GM12878 (cell line): ENCODE measurements at regions not wholly inside any gene's neighbourhood (a gene's known extent, or its start where the extent isn't known, plus 50 kb on each side); places are given as distances from the start of the nearest gene placed in this dataset.

Experiments
- ATAC-seq: fragments of 200-7000 bp; cut with Tn5 transposase; 3 replicates; pipeline ENCODE4 v1.9.1; 2020; ENCODE audit warnings: mild to moderate bottlenecking, moderate library complexity
- BruUV-seq: library from RNA; stranded (reverse); fragments of 400-500 nt; replicated peaks from 2 replicates; lab custom pipeline; 2021; lab: Mats Ljungman, UMichigan
- CTCF ChIA-PET: fragments of 300-600 bp; sonication (Branson Sonifier 250); formaldehyde crosslinking; extraction: SDS; loops from one replicate; lab custom pipeline; 2021; ENCODE audit warnings: inconsistent platforms; lab: Yijun Ruan, JAX
- POLR2A ChIA-PET: fragments of 350-600 bp; formaldehyde crosslinking; extraction: SDS; loops from one replicate; lab custom pipeline; 2021; ENCODE audit warnings: inconsistent platforms; lab: Charles Lee
- RAD21 ChIA-PET: fragments of 300-600 bp; sonication (Branson Sonifier 250); formaldehyde crosslinking; loops from one replicate; lab custom pipeline; 2023; ENCODE audit warnings: antibody characterized with exemption; ENCODE audit not compliant: unreplicated experiment; lab: Charles Lee
- SMC1A ChIA-PET: fragments of 300-600 bp; sonication (Branson Sonifier 250); formaldehyde crosslinking; loops from one replicate; lab custom pipeline; 2023; ENCODE audit not compliant: unreplicated experiment, uncharacterized antibody; lab: Charles Lee
- DNase-seq: peaks from one replicate; pipeline ENCODE4 v3.0.0-alpha.2; 2011; ENCODE audit warnings: low read depth, low spot score
- FAIRE-seq: peaks from 3 replicates; lab custom pipeline; 2011; peaks lifted over from hg19 to GRCh38; lab: Jason Lieb, UNC
- H2AFZ ChIP-seq: 2 replicates; pipeline ENCODE4 v1.6.0; 2011; ENCODE audit warnings: low read depth, low read length, control low read depth; ENCODE audit not compliant: control insufficient read depth
- H3K27ac ChIP-seq: 2 replicates; pipeline ENCODE4 v1.5.1; 2011; ENCODE audit warnings: control low read depth; ENCODE audit not compliant: control insufficient read depth, insufficient read depth
- H3K27me3 ChIP-seq, 2 experiments: replicated peaks in 1 of 2; 2 replicates each; pipeline versions ENCODE4 v1.6.0 to v1.6.1; 2011; ENCODE audit warnings: low read length in 1 of 2; ENCODE audit not compliant: control insufficient read depth in 2 of 2, insufficient read depth in 2 of 2
- H3K36me3 ChIP-seq, 2 experiments: 2 replicates each; pipeline ENCODE4 v1.5.1; 2011; ENCODE audit warnings: low read length in 1 of 2; ENCODE audit not compliant: control insufficient read depth in 2 of 2, insufficient read depth in 2 of 2
- H3K4me1 ChIP-seq: 2 replicates; pipeline ENCODE4 v1.6.1; 2011; ENCODE audit warnings: mild to moderate bottlenecking, low read length, moderate library complexity, mixed read lengths; ENCODE audit not compliant: control insufficient read depth, insufficient read depth
- H3K4me2 ChIP-seq: 2 replicates; pipeline ENCODE4 v1.6.0; 2011; ENCODE audit warnings: control low read depth; ENCODE audit not compliant: control insufficient read depth, insufficient read depth
- H3K4me3 ChIP-seq: fragments of 200-600 bp; sonication (generic); 2 replicates; pipeline ENCODE4 v1.5.1; 2016
- H3K79me2 ChIP-seq: 2 replicates; pipeline ENCODE4 v1.6.0; 2011; ENCODE audit warnings: low read length; ENCODE audit not compliant: control insufficient read depth, insufficient read depth
- H3K9ac ChIP-seq: 2 replicates; pipeline ENCODE4 v1.8.0; 2011; ENCODE audit warnings: low read length, control low read depth, mixed read lengths; ENCODE audit not compliant: control insufficient read depth, insufficient read depth
- H3K9me3 ChIP-seq: replicated peaks from 3 replicates; pipeline ENCODE4 v1.5.1; 2011; ENCODE audit warnings: mild to moderate bottlenecking, low read length; ENCODE audit not compliant: control insufficient read depth, insufficient read depth
- H4K20me1 ChIP-seq: 2 replicates; pipeline ENCODE4 v1.6.0; 2011; ENCODE audit not compliant: control insufficient read depth, insufficient read depth
- GATAD2B ChIP-seq: fragments of 450-650 bp; conservative IDR thresholded peaks from 2 replicates; pipeline ENCODE4 v1.6.1; 2017; ENCODE audit warnings: low read depth, mild to moderate bottlenecking, moderate library complexity
- HDAC6 ChIP-seq: fragments of 200-600 bp; sonication (generic); IDR thresholded peaks from one replicate; pipeline ENCODE4 v1.8.0; 2017; ENCODE audit warnings: antibody characterized with exemption; ENCODE audit not compliant: unreplicated experiment
- MTA3 ChIP-seq: IDR thresholded peaks from 2 replicates; pipeline ENCODE4 v1.6.1; 2012; ENCODE audit warnings: low read length, inconsistent platforms, borderline replicate concordance
- NR2C1 ChIP-seq: fragments of 450-650 bp; IDR thresholded peaks from 2 replicates; pipeline ENCODE4 v1.6.1; 2017; ENCODE audit warnings: antibody characterized with exemption, mild to moderate bottlenecking, moderate library complexity
- NR2C2 ChIP-seq: IDR thresholded peaks from 2 replicates; pipeline ENCODE4 v1.6.1; 2011; ENCODE audit warnings: borderline replicate concordance, low read depth; ENCODE audit not compliant: control insufficient read depth, insufficient read length
- RCOR1 ChIP-seq: conservative IDR thresholded peaks from 2 replicates; pipeline ENCODE4 v1.6.1; 2012; ENCODE audit warnings: low read depth, low read length, improper control_type of control experiment
- SREBF2 ChIP-seq: IDR thresholded peaks from 2 replicates; pipeline ENCODE4 v1.6.1; 2012; ENCODE audit warnings: mild to moderate bottlenecking, low read length
- STAT1 ChIP-seq: fragments of 450-650 bp; conservative IDR thresholded peaks from 2 replicates; pipeline ENCODE4 v1.6.1; 2014; ENCODE audit warnings: antibody characterized with exemption, mild to moderate bottlenecking
- STAT3 ChIP-seq: IDR thresholded peaks from 2 replicates; pipeline ENCODE4 v1.6.1; 2011; ENCODE audit warnings: low read depth, low read length, improper control_type of control experiment
- SUPT20H ChIP-seq: IDR thresholded peaks from 2 replicates; pipeline ENCODE4 v1.6.1; 2011; ENCODE audit warnings: low read depth, mild to moderate bottlenecking, low read length, moderate library complexity, borderline replicate concordance; ENCODE audit not compliant: control insufficient read depth
- ZNF384 ChIP-seq: IDR thresholded peaks from 2 replicates; pipeline ENCODE4 v1.6.1; 2012; ENCODE audit warnings: low read depth, mild to moderate bottlenecking, low read length, improper control_type of control experiment, borderline replicate concordance
- WGBS: methylation state at CpG from one replicate; pipeline ENCODE4 v1.1.6; 2016; ENCODE audit warnings: low lambda C conversion rate; ENCODE audit not compliant: insufficient replicate concordance, insufficient coverage; ENCODE audit errors: missing lambda C conversion rate; 5-methylcytosine and 5-hydroxymethylcytosine counted together
- in situ Hi-C: fragments of 300-500 bp; cut with MboI; formaldehyde crosslinking; loops from 9 replicates; pipeline ENCODE4 v1.14.3; 2018; ENCODE audit warnings: mixed read lengths
- intact Hi-C: fragments of 100-400 bp; cut with micrococcal nuclease; formaldehyde crosslinking; loops from one replicate; pipeline ENCODE4 v1.14.2; 2022; ENCODE audit not compliant: unreplicated experiment
- TF ChIP-seq, protein P1 (sequence below): fragments of 450-650 bp; IDR thresholded peaks from 2 replicates; pipeline ENCODE4 v1.6.1; 2017; ENCODE audit warnings: mild to moderate bottlenecking, low read depth, inconsistent platforms; ENCODE audit not compliant: poor library complexity, severe bottlenecking
- TF ChIP-seq, protein P2 (sequence below): IDR thresholded peaks from 2 replicates; pipeline ENCODE4 v1.6.1; 2011; ENCODE audit warnings: low read depth, mild to moderate bottlenecking, low read length, moderate library complexity, borderline replicate concordance; ENCODE audit errors: extremely low read depth
- TF ChIP-seq, protein P3 (sequence below): IDR thresholded peaks from 2 replicates; pipeline ENCODE4 v1.6.1; 2011; ENCODE audit warnings: borderline replicate concordance, low read depth, mild to moderate bottlenecking, moderate library complexity, mixed read lengths, low read length; ENCODE audit not compliant: insufficient read depth; ENCODE audit errors: extremely low read length
- TF ChIP-seq, protein P4 (sequence below): fragments of 450-650 bp; IDR thresholded peaks from 2 replicates; pipeline ENCODE4 v1.6.1; 2017; ENCODE audit warnings: antibody characterized with exemption, mild to moderate bottlenecking, moderate library complexity
- TF ChIP-seq, protein P5 (sequence below): IDR thresholded peaks from 2 replicates; pipeline ENCODE4 v1.6.1; 2012; ENCODE audit warnings: low read length, inconsistent platforms

DNA sequence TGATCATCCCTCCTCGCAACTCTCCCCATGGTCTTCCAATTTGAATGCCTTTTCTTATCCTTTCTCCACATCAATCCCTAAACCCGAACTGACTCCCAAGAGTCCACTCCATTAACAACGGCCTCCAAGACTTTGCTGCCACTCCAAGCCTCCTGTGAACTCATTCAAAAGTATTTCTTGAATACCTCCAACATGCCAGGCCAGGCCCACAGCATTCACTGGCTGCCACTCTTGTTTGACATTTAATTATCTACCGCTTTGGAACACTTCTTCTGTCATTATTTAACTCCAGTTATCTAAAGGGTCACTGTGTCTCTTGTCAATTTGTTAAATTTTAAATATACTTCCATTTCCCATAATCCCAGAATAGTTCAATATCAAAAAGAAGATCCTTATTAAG lies 378.9 kb downstream of the EFNA5 start:
- DNase-seq = no peak
- ChIA-PET POLR2A (no interaction called here), CTCF (interaction anchor here (1.1 to 2.1 kb wide), 3 partner anchors 9 to 28 kb away, joined by 3 to 8 read pairs (median 4); no protein-coding TSS in a partner anchor), SMC1A (interaction anchor here (1.0 to 4.5 kb wide), 4 partner anchors 28 to 98 kb away, joined by 3 to 16 read pairs (median 6); no protein-coding TSS in a partner anchor), RAD21 (interaction anchor here (1.2 to 1.3 kb wide), 2 partner anchors 29 to 281 kb away, joined by 3 read pairs; no protein-coding TSS in a partner anchor)
- H3K4me2 ChIP-seq = no peak overlapping the region
- H3K9ac ChIP-seq = no peak overlapping the region
- no peaks in the 10 kb centered on the region for H3K79me2 ChIP-seq
- FAIRE-seq = no peak
- no TSS peak for BruUV-seq
- intact Hi-C loops (no loop called here), in situ Hi-C loops (no loop called here)
- H3K27ac ChIP-seq = no peak overlapping the region
- no peaks in the 10 kb centered on the region for H3K36me3 ChIP-seq
- H3K4me3 ChIP-seq = no peak overlapping the region
- no peak overlapping the region for H2AFZ ChIP-seq
- ATAC-seq = no peak
- H3K27me3 ChIP-seq = no peaks in the 10 kb centered on the region; a peak in 1 of 4 replicates
- WGBS = 45% methylated on average over 4 of the region's 4 CpGs
- H4K20me1 ChIP-seq = no peaks in the 10 kb centered on the region
- H3K9me3 ChIP-seq = no peaks in the 10 kb centered on the region; the same call in 2 of the 3 replicates
- peaks cover 28% of the 10 kb centered on the region for H3K4me1 ChIP-seq
- TF ChIP-seq NR2C1 (no peak), HDAC6 (no peak), ZNF384 (no peak), MTA3 (no peak), GATAD2B (no peak), STAT3 (no peak), SUPT20H (no peak), NR2C2 (no peak), RCOR1 (no peak), SREBF2 (no peak), STAT1 (no peak)
- TF ChIP-seq, protein P1, sequence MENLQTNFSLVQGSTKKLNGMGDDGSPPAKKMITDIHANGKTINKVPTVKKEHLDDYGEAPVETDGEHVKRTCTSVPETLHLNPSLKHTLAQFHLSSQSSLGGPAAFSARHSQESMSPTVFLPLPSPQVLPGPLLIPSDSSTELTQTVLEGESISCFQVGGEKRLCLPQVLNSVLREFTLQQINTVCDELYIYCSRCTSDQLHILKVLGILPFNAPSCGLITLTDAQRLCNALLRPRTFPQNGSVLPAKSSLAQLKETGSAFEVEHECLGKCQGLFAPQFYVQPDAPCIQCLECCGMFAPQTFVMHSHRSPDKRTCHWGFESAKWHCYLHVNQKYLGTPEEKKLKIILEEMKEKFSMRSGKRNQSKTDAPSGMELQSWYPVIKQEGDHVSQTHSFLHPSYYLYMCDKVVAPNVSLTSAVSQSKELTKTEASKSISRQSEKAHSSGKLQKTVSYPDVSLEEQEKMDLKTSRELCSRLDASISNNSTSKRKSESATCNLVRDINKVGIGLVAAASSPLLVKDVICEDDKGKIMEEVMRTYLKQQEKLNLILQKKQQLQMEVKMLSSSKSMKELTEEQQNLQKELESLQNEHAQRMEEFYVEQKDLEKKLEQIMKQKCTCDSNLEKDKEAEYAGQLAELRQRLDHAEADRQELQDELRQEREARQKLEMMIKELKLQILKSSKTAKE = no peak
- TF ChIP-seq, protein P2, sequence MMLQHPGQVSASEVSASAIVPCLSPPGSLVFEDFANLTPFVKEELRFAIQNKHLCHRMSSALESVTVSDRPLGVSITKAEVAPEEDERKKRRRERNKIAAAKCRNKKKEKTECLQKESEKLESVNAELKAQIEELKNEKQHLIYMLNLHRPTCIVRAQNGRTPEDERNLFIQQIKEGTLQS = no peak
- TF ChIP-seq, protein P3, sequence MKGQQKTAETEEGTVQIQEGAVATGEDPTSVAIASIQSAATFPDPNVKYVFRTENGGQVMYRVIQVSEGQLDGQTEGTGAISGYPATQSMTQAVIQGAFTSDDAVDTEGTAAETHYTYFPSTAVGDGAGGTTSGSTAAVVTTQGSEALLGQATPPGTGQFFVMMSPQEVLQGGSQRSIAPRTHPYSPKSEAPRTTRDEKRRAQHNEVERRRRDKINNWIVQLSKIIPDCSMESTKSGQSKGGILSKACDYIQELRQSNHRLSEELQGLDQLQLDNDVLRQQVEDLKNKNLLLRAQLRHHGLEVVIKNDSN = no peak
- TF ChIP-seq, protein P4, sequence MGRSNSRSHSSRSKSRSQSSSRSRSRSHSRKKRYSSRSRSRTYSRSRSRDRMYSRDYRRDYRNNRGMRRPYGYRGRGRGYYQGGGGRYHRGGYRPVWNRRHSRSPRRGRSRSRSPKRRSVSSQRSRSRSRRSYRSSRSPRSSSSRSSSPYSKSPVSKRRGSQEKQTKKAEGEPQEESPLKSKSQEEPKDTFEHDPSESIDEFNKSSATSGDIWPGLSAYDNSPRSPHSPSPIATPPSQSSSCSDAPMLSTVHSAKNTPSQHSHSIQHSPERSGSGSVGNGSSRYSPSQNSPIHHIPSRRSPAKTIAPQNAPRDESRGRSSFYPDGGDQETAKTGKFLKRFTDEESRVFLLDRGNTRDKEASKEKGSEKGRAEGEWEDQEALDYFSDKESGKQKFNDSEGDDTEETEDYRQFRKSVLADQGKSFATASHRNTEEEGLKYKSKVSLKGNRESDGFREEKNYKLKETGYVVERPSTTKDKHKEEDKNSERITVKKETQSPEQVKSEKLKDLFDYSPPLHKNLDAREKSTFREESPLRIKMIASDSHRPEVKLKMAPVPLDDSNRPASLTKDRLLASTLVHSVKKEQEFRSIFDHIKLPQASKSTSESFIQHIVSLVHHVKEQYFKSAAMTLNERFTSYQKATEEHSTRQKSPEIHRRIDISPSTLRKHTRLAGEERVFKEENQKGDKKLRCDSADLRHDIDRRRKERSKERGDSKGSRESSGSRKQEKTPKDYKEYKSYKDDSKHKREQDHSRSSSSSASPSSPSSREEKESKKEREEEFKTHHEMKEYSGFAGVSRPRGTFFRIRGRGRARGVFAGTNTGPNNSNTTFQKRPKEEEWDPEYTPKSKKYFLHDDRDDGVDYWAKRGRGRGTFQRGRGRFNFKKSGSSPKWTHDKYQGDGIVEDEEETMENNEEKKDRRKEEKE = no peak
- TF ChIP-seq, protein P5, sequence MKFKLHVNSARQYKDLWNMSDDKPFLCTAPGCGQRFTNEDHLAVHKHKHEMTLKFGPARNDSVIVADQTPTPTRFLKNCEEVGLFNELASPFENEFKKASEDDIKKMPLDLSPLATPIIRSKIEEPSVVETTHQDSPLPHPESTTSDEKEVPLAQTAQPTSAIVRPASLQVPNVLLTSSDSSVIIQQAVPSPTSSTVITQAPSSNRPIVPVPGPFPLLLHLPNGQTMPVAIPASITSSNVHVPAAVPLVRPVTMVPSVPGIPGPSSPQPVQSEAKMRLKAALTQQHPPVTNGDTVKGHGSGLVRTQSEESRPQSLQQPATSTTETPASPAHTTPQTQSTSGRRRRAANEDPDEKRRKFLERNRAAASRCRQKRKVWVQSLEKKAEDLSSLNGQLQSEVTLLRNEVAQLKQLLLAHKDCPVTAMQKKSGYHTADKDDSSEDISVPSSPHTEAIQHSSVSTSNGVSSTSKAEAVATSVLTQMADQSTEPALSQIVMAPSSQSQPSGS = no peak
